KOPT-K1 (cell line): ENCODE measurements at regions not wholly inside any gene's neighbourhood (a gene's known extent, or its start where the extent isn't known, plus 50 kb on each side); places are given as distances from the start of the nearest gene placed in this dataset.
"Not testable (repeated sequence)": the region's sequence is repeated elsewhere in the genome, so short reads cannot be mapped to it uniquely, and the experiment has no call there.

Experiments used
- H3K27ac ChIP-seq: fragments of 200-600 bp; sonication (generic); 2 replicates; pipeline ENCODE4 v1.5.1; 2016; ENCODE audit warnings: antibody characterized with exemption, mild to moderate bottlenecking, low read depth, low read length; ENCODE audit not compliant: poor library complexity, severe bottlenecking
- H3K36me3 ChIP-seq: fragments of 200-600 bp; sonication (generic); 2 replicates; pipeline ENCODE4 v1.5.1; 2017; ENCODE audit warnings: antibody characterized with exemption, mild to moderate bottlenecking, low read length, moderate library complexity; ENCODE audit not compliant: insufficient read depth
- H3K9me3 ChIP-seq: fragments of 200-600 bp; sonication (generic); 2 replicates; pipeline ENCODE4 v1.5.1; 2017; ENCODE audit warnings: antibody characterized with exemption, low read length, mild to moderate bottlenecking; ENCODE audit not compliant: insufficient read depth, poor library complexity, severe bottlenecking

DNA sequence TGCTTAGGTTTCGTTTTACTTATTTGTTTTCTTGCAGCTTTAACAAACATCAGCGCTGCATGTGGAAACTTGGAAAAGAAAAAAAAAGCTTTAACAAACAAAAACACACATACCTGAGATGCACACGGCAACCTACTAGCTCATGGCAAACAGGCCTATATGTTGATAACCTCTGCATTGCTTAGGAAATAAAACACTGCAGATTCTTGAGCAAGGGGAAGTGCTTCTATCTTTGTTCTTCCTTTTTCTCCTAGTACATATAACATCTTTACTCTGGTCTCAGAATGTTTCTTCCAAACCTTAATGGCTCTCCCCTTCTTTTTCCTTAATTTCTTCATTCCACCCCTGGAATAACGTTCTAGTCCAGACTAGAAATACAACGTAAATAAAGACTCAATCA is 142.9 kb upstream of the NBPF9 start:
- not testable (repeated sequence) for H3K9me3 ChIP-seq, H3K36me3 ChIP-seq, H3K27ac ChIP-seq

GRCh38 chr1:149248610-149249009 is 145.3 kb upstream of the NBPF9 start:
- H3K27ac ChIP-seq, H3K9me3 ChIP-seq, H3K36me3 ChIP-seq: not testable (repeated sequence)

DNA sequence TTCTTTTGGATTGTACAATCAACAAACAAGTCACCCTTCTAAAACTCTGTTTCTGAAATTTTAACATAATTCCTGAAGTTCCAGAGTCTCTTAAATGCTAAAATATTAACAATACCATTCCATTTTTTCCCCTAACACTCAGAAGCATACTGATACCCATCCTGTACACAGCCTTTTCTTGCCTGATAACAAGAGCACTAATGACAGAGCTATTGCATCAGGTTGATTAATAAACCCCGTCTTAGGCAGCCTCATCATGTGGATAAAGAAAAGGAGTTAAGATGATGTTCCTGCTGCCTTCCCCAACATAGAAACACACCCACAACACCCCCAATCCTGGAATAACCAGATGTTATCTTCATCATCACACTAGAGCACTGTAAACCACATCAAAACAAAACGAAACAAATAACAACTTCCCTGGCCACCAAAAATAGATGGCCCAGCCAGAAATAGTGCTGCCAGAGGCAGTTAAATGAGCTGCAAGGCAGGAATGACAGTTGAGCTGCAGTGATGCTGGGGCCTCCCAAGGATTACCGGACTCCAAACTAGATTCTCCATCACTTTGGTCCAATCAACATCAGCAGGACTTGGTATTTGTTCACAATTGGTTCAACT is 146.6 kb upstream of the NBPF9 start:
- H3K36me3 ChIP-seq, H3K9me3 ChIP-seq, H3K27ac ChIP-seq: not testable (repeated sequence)

GRCh38 chr1:149254894-149255847 is 151.8 kb upstream of the NBPF9 start:
- not testable (repeated sequence) for H3K9me3 ChIP-seq, H3K27ac ChIP-seq, H3K36me3 ChIP-seq

- not testable (repeated sequence) for H3K9me3 ChIP-seq, H3K27ac ChIP-seq, H3K36me3 ChIP-seq
Measured at GRCh38 chr1:149260284-149260683, 156.9 kb upstream of the NBPF9 start.

DNA sequence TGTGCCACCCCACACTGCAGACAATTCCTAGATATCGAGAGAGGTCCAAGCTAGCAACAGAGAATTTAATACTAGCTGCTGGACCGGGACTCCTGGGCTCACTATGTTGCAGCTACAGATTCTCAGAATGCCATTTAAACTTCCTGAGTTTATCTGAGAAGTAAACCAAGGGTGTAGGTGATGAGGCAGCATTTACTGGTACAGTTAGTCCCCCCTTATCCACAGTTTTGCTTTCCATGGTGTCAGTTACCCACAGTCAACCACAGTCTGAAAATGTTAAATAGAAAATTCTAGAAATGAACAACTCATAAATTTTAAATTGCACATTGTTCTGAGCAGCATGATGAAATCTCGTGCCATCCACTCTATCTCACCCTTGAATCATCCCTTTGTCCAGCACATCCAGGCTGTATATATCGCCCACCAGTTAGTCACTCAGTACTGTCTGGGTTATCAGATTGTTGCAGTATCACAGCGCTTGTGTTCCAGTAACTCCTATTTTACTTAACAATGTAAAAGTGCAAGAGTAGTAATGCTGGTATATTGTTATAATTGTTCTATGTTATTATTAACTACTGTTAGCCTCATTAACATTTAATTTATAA is 157.5 kb upstream of the NBPF9 start:
- not testable (repeated sequence) for H3K36me3 ChIP-seq, H3K9me3 ChIP-seq, H3K27ac ChIP-seq

DNA sequence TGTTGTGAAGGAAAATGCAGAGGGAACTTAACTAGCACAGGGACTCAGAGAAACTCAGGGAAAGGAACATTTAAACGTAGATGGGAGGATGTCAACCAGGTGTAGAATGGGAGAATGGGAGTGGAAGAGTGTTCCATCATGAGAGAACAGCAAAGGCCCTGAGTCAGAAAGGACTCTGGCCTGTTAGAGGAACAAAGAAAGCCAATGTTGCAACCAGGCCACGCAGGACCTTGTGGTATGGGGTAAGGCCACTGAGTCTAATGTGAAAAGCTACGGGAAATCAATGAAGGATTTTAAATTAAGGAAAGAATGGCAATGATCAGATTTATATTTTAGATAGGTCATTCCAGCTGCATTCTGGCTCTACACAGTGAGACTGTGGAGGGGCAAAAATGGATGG is 163.9 kb upstream of the NBPF9 start:
- not testable (repeated sequence) for H3K9me3 ChIP-seq, H3K36me3 ChIP-seq, H3K27ac ChIP-seq

GRCh38 chr1:149269001-149269702 is 165.8 kb upstream of the NBPF9 start:
- H3K9me3 ChIP-seq, H3K27ac ChIP-seq, H3K36me3 ChIP-seq: not testable (repeated sequence)

- not testable (repeated sequence) for H3K36me3 ChIP-seq, H3K9me3 ChIP-seq, H3K27ac ChIP-seq
Measured at GRCh38 chr1:149269833-149270232, 166.5 kb upstream of the NBPF9 start.

DNA sequence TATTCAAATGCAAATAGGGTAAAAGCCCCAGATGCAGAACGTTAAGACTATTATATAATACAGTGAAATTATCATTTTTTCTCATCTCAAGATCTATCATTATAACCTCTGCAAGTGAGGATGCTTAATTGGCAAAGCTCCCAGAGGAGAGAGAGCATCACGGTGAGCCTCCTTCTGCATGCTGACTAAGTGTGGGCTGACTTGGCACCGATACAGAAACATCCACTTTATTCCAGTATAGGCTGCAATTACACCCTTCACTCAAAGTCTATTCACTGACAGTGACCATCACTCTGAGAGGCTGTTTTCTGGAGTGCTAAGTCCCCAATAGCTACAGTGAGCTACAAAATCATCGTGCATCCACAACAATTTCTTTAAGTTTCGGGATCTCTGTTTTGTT is 171.1 kb upstream of the NBPF9 start:
- not testable (repeated sequence) for H3K36me3 ChIP-seq, H3K27ac ChIP-seq, H3K9me3 ChIP-seq

GRCh38 chr1:149275802-149276201 is 172.5 kb upstream of the NBPF9 start:
- H3K27ac ChIP-seq, H3K36me3 ChIP-seq, H3K9me3 ChIP-seq: not testable (repeated sequence)

- not testable (repeated sequence) for H3K27ac ChIP-seq, H3K36me3 ChIP-seq, H3K9me3 ChIP-seq
Measured at GRCh38 chr1:149276496-149276895, 173.1 kb upstream of the NBPF9 start.

DNA sequence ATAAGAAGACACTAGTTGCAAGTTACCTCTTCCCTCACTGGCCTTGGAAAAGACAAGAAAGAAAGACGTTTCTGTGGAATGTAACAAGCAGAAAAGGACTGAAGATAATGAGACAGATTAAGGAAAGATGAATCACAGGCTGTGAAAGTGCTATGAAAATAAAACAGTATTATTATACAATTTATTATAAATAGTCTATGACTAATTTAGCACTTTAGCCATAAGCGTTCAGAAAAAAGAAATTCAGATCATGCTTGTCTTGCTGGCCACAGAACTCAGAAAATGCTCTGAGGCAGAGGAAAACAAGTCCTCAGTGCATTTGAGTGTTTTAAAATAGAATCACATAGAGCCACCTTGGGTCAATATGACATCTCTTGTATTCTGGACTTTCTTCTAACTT is 174.8 kb upstream of the NBPF9 start:
- H3K9me3 ChIP-seq, H3K27ac ChIP-seq, H3K36me3 ChIP-seq: not testable (repeated sequence)

GRCh38 chr1:149279015-149279414 is 175.7 kb upstream of the NBPF9 start:
- H3K27ac ChIP-seq, H3K36me3 ChIP-seq, H3K9me3 ChIP-seq: not testable (repeated sequence)

DNA sequence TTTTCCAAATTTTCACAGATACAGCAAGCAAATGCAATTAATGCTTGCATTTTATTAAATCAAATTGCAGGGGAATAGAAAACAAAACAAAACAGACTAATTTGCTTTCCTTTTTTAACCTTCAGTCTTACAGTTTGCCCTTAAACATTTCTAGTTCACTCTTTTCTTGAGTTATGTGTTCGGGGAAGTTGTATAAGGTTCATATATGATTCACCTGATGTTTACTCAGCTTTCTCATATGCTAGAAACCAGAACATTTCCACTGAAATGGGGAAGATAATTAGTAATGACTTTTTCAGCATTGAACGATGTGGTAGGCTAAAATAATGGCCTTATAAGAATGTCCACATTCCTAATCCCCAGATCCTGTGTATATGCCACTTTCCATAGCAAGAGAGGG is 176.2 kb upstream of the NBPF9 start:
- not testable (repeated sequence) for H3K9me3 ChIP-seq, H3K36me3 ChIP-seq, H3K27ac ChIP-seq
